ENCODE measurements at regions not wholly inside any gene's neighbourhood (a gene's known extent, or its start where the extent isn't known, plus 50 kb on each side); places are given as distances from the start of the nearest gene placed in this dataset.

- TF ChIP-seq POLR2AphosphoS5 (IDR thresholded peaks at IDR 0.05; ENCODE audit: low read depth, low read length) (no peak), POLR2A (IDR thresholded peaks at IDR 0.05; ENCODE audit: borderline replicate concordance, extremely low read depth, insufficient read depth, insufficient read length) (no peak), CTCF (IDR thresholded peaks at IDR 0.05 in 2 of 3, conservative IDR thresholded peaks at IDR 0.05 in 1 of 3; ENCODE audit: borderline replicate concordance in 1 of 3, insufficient read depth in 1 of 3, low read depth in 2 of 3, low read length in 2 of 3) (no peak), MAX (IDR thresholded peaks at IDR 0.05) (no peak), TCF7L2 (IDR thresholded peaks at IDR 0.05; ENCODE audit: borderline replicate concordance, extremely low read depth, insufficient read depth, insufficient read length) (no peak), EGR1 (IDR thresholded peaks at IDR 0.05; ENCODE audit: low read depth) (no peak), EZH2 (IDR thresholded peaks at IDR 0.05) (no peak), CEBPB (IDR thresholded peaks at IDR 0.05; ENCODE audit: low read depth) (no peak), SRF (IDR thresholded peaks at IDR 0.05; ENCODE audit: low read depth) (no peak), REST (IDR thresholded peaks at IDR 0.05; ENCODE audit: low read depth) (no peak), JUND (IDR thresholded peaks at IDR 0.05) (no peak), ZNF274 (IDR thresholded peaks at IDR 0.05; ENCODE audit: low read depth, low read length) (no peak)
Observed at GRCh38 chr3:159513867-159514380, 474.7 kb upstream of the IL12A start.

Data from HCT116 (cell line).